Stimulated activated CD4-positive, alpha-beta T cell treated with anti-CD3 and anti-CD28 coated beads, TNF-alpha, amount 100 ng/mL, for 48 hours (primary cell): ENCODE measurements at regions not wholly inside any gene's neighbourhood (a gene's known extent, or its start where the extent isn't known, plus 50 kb on each side); places are given as distances from the start of the nearest gene placed in this dataset.
"Not testable (repeated sequence)": the region's sequence is repeated elsewhere in the genome, so short reads cannot be mapped to it uniquely, and the experiment has no call there.

Source experiments
- DNase-seq, 3 donors: peaks; one replicate each; pipeline ENCODE4 v3.0.0-alpha.2; 2020; ENCODE audit warnings: low read depth in 3 of 3

GRCh38 chr6:150496629-150497028, 103.1 kb upstream of the PLEKHG1 start:
- DNase-seq, result no peak

- DNase-seq, result no peak
These were observed 99.8 kb upstream of the PLEKHG1 start for GRCh38 chr6:150499882-150500312.

GRCh38 chr6:150500568-150500967, 99.1 kb upstream of the PLEKHG1 start:
- not testable (repeated sequence) for DNase-seq

GRCh38 chr6:150503041-150503440, 96.6 kb upstream of the PLEKHG1 start:
- no peak for DNase-seq

- no peak for DNase-seq
These were observed 95.9 kb upstream of the PLEKHG1 start for GRCh38 chr6:150503586-150504339.

GRCh38 chr6:150507361-150507760, 92.3 kb upstream of the PLEKHG1 start:
- not testable (repeated sequence) for DNase-seq

GRCh38 chr6:150510576-150510975, 89.1 kb upstream of the PLEKHG1 start:
- no peak for DNase-seq

GRCh38 chr6:150511313-150511712, 88.4 kb upstream of the PLEKHG1 start:
- DNase-seq, result no peak

DNA sequence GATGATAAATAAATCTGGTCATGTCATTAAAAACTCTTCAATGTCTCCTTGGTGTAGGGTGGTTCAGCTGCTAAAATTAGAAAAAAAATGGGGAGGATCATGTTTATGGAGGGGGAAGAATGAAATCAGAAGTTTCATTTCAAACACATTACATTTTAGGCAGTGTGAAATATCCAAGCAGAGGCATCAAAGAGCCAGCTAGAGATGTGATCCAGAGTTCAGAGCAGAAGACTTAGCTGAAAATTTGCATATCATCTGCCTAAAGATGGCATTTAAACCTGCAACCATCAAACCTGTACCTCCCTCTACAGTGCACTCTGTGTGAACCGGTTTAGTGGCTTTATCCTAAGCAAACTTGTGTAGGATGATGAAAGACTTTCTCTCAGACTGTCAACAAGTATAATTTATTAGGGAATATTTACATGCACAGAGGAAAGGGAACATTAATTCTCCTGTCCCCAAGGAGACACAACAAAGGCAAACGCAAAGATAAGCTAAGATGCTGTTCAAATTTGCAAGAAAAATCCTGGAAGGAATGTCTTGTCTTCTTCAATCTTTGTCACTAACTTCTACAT, 84.8 kb upstream of the PLEKHG1 start:
- no peak for DNase-seq

DNA sequence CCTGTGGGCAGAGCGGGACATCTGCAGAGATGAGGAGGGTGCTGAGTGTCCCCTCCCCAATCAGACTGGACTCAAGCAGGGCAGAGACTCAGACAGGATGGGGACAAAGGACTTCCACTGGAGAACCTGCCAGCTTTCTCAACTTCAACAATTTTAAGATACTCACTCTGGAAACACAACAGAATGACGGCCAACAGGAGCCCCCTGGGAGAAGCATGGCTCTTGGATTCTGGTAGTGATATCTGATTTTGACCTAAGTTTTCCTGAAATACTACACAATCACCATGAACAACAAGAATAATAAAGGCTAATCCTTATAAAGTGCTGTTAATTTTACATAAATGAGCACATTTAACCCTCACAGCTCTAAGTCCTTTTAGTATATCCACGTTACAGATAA, 83.5 kb upstream of the PLEKHG1 start:
- DNase-seq, result no peak

DNA sequence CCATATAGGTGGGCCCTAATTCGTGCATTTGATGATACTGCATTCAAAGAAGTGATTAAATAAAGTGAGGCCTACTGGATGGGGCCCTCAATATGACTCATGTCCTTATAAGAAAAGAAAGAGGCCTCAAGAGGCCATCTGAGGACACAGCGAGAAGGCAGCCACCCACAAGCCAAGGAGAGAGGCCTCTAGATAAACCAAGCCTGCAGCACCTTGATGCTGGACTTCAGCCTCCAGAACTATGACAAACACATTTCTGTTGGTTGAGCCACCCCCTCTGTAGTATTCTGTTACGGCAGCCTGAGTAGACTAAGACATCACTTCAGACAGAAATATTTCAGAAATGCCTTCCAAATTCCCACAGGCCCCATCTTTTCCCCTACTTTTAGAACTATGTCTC, 82.5 kb upstream of the PLEKHG1 start:
- DNase-seq, result no peak

GRCh38 chr6:150521482-150521881, 78.2 kb upstream of the PLEKHG1 start:
- DNase-seq, result no peak

- DNase-seq, result not testable (repeated sequence)
These were observed 76.5 kb upstream of the PLEKHG1 start for GRCh38 chr6:150523216-150523615.

DNA sequence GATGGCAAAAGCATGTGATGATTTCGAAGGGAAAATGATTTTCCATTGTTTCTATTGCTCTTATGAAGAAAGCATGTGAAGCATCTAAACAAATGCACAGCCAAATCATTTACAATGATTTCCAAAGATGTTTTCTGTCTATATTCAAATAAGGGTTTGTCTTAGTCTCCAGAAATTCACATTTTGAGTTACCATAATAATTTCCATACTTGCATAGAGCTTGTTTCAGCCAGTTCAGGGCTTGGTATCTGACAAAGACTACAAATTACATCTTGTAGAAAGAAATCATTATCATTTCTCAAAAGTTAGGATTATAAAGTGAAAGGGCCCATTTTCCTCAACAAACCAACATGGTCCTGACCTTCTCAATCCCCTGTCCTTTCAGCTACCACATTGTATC, 74.4 kb upstream of the PLEKHG1 start:
- DNase-seq, result no peak

DNA sequence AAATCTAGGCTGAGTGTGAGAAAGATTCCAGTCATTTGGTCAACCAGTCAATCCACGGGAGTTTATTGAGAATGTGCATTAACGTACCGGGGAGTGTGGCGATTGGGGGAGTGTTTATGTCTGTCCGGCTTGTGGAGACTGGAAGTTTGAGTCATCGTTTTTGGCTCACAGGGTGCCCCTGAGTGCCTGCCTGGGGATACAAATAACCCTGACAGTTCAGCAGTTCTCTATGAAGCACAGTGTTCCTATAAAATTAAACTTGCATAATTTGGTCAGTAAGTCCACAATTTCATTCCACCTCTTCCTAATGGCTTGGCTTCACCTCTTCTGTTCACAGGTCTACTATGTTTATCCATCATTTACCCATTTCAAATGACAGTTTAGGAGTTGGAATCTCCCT, 72.6 kb upstream of the PLEKHG1 start:
- DNase-seq, result no peak

GRCh38 chr6:150528648-150529285, 70.9 kb upstream of the PLEKHG1 start:
- DNase-seq, result no peak

- DNase-seq, result no peak
These were observed 70.0 kb upstream of the PLEKHG1 start for GRCh38 chr6:150529646-150530045.

DNA sequence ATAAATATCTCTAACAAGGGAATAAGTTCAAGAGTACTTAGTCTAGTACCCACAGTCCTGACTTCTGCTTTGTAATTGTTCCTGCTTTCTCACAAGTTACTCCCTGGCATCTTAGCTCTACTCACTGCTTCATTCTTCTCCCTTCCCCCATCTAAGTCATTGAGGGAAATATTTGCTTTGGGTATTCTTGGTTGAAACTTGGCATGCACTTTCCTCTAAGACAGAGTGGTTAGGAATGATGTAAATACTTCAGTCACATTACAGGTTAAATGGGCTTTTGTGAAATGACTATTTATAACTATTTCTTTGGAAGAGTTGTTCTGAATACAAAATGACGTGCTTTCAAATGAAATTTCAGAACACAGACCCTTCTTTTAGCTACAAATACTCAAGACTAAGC, 67.7 kb upstream of the PLEKHG1 start:
- no peak for DNase-seq

GRCh38 chr6:150534553-150534952, 65.1 kb upstream of the PLEKHG1 start:
- DNase-seq, result no peak

DNA sequence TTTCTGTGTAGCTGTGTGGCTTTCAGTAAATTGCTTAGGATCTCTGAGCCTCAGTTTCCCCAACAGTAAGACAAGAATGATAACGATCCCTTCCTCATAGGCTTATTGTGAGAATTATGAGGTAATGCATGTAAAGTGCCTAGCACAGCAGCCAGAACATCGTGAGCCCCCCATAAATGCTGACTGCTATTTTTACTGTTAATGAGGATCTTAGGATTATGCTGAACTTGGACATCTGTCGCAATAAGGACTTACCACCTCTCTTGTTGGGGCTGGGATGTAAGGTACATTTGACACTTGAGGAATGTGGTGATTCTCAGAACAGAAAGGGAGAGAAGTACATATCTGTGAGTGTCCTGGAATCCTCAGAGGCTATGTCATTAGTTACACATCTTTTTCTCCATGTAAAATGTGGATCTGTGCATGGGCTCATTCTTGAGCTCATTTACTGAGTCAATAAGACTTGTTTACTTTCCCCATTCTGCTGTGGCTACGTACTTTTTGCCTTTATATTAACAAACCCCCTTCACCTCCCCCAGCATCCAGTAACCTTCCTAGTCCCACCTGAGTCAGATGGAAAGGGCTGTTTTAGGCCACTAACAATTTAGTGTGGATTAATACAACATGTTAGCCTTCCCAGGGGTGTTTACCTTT, 64.4 kb upstream of the PLEKHG1 start:
- no peak for DNase-seq

- DNase-seq, result no peak
These were observed 63.9 kb upstream of the PLEKHG1 start for GRCh38 chr6:150535818-150536220.

- no peak for DNase-seq
These were observed 62.9 kb upstream of the PLEKHG1 start for GRCh38 chr6:150536835-150537234.

GRCh38 chr6:150537491-150537890, 62.2 kb upstream of the PLEKHG1 start:
- DNase-seq, result no peak
